ENCODE measurements at regions not wholly inside any gene's neighbourhood (a gene's known extent, or its start where the extent isn't known, plus 50 kb on each side); places are given as distances from the start of the nearest gene placed in this dataset.

DNA sequence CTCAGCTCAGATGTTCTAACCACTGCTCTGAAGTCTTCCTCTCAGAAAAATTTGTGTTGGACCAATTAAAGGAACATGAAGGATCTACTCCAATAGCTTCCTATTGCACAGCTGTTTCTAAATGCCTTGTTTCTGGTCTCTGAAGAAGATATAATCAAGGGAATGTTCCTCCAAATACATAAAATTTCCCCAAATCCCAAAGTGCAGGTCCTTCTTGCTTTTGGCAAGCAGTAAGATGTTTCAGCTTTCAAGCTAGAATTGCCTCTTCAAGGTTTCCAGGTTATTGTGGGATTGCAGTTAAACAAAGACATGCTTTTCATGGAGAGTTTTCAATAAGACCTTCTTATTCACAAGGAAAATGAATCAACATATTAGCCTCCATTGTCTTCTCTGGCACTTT lies 574.5 kb upstream of the SLIT2 start:
- no peaks in the 10 kb centered on the region for H3K9me3 ChIP-seq
- no peak overlapping the region for H3K4me3 ChIP-seq
- no peaks in the 10 kb centered on the region for H3K36me3 ChIP-seq
- intact Hi-C loops (cut with DNase I; ENCODE audit: low total_unique reads) (no loop called here), in situ Hi-C loops (cut with MboI; ENCODE audit: low sequenced_read_pairs in 4 of 4) (no loop called here)
- no peak for TF ChIP-seq POLR2A (IDR thresholded peaks at IDR 0.05)
- TF ChIP-seq, protein P1, sequence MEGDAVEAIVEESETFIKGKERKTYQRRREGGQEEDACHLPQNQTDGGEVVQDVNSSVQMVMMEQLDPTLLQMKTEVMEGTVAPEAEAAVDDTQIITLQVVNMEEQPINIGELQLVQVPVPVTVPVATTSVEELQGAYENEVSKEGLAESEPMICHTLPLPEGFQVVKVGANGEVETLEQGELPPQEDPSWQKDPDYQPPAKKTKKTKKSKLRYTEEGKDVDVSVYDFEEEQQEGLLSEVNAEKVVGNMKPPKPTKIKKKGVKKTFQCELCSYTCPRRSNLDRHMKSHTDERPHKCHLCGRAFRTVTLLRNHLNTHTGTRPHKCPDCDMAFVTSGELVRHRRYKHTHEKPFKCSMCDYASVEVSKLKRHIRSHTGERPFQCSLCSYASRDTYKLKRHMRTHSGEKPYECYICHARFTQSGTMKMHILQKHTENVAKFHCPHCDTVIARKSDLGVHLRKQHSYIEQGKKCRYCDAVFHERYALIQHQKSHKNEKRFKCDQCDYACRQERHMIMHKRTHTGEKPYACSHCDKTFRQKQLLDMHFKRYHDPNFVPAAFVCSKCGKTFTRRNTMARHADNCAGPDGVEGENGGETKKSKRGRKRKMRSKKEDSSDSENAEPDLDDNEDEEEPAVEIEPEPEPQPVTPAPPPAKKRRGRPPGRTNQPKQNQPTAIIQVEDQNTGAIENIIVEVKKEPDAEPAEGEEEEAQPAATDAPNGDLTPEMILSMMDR (IDR thresholded peaks at IDR 0.05 in 4 of 5, conservative IDR thresholded peaks at IDR 0.05 in 1 of 5), result no peak
- H3K27me3 ChIP-seq, result no peaks in the 10 kb centered on the region
- ATAC-seq, result no peak
- DNase-seq, result no peak
- H3K27ac ChIP-seq, result no peak overlapping the region
- no peaks in the 10 kb centered on the region for H3K4me1 ChIP-seq

DNA sequence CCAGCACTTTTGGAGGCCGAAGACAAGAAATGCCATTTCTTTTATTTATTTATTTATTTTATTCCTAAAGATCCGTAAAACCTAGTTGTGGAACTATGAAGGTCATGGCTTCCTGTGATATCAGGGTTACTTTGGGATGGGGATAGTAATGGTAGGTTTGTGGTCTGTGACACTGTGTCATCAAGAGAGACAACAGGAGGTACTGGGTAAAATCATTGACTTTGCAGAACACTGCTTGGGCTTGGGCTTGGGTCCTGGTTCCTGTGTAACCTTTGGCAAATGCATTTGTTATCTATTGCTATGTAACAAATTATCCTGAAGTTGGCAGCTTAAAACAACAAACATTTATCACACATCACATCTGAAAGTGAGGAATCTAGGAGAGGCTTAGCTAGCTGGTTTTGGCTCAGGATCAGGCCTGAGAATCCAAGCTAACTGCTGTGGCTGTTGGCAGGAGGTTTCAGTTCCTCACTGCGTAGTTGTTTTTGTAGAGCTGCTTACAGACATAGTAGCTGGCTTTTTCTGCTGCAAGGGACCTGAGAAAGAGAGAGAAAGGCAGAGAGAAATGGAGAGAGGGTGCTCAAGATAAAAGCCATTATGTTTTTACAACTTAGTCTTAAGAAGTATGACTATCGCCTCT lies 576.4 kb upstream of the SLIT2 start:
- TF ChIP-seq, protein P1 (IDR thresholded peaks at IDR 0.05 in 4 of 5, conservative IDR thresholded peaks at IDR 0.05 in 1 of 5), result no peak
- no peak for TF ChIP-seq POLR2A (IDR thresholded peaks at IDR 0.05)
- ATAC-seq (no peak), DNase-seq (no peak)
- no peaks in the 10 kb centered on the region for H3K9me3 ChIP-seq
- H3K36me3 ChIP-seq, result no peaks in the 10 kb centered on the region
- intact Hi-C loops (cut with DNase I; ENCODE audit: low total_unique reads), result no loop called here
- no peaks in the 10 kb centered on the region for H3K4me1 ChIP-seq
- no peak overlapping the region for H3K27ac ChIP-seq
- H3K4me3 ChIP-seq, result no peak overlapping the region
- H3K27me3 ChIP-seq, result no peaks in the 10 kb centered on the region
- in situ Hi-C loops (cut with MboI; ENCODE audit: low sequenced_read_pairs in 4 of 4), result no loop called here

DNA sequence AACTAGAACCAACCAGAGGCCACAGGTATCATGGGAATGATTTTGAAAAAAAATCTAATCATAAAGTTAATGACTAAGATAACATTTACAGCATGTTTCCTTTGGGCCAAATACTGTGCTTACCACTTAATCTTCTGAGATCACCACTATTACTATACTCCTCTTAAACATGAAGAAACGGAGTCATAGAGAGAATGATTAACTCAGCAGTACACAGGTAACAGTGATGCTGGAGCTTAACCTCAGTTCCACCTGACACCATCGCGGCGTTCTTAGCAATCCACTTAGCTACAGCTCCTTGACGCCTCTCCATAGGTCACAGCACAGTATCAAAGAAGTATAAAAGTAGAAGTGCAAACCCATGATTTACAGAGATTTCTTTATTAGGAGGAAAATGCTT lies 592.6 kb upstream of the SLIT2 start:
- no peaks in the 10 kb centered on the region for H3K4me1 ChIP-seq
- no peak overlapping the region for H3K4me3 ChIP-seq
- ATAC-seq (no peak), DNase-seq (no peak)
- no peaks in the 10 kb centered on the region for H3K9me3 ChIP-seq
- TF ChIP-seq POLR2A (IDR thresholded peaks at IDR 0.05), result no peak
- TF ChIP-seq, protein P1 (IDR thresholded peaks at IDR 0.05 in 4 of 5, conservative IDR thresholded peaks at IDR 0.05 in 1 of 5), result no peak
- no peaks in the 10 kb centered on the region for H3K36me3 ChIP-seq
- H3K27ac ChIP-seq, result no peak overlapping the region
- H3K27me3 ChIP-seq, result no peaks in the 10 kb centered on the region
- in situ Hi-C loops (cut with MboI; ENCODE audit: low sequenced_read_pairs in 4 of 4), result no loop called here
- intact Hi-C loops (cut with DNase I; ENCODE audit: low total_unique reads), result no loop called here

DNA sequence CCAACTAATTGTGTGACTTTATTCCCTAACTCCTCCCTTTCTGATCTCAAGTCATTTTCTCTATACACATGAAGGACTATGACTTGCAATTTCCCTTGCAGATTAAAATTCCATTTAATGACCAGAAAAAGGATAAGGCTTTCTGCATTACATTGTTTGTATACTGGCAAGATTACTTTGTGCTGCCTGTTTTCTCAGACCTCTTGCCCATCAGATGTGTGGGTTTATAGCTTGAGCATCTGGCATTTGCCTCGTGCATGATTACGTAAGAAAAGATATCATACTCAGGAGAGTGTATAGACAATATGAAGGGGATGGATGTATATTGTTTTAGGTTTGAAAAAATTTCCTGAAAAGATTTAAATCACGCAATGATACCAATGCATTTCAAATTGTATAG lies 593.8 kb upstream of the SLIT2 start:
- in situ Hi-C loops (cut with MboI; ENCODE audit: low sequenced_read_pairs in 4 of 4) (no loop called here), intact Hi-C loops (cut with DNase I; ENCODE audit: low total_unique reads) (no loop called here)
- ATAC-seq (no peak), DNase-seq (no peak)
- no peak overlapping the region for H3K4me3 ChIP-seq
- H3K36me3 ChIP-seq, result no peaks in the 10 kb centered on the region
- H3K9me3 ChIP-seq, result no peaks in the 10 kb centered on the region
- TF ChIP-seq, protein P1 (IDR thresholded peaks at IDR 0.05 in 4 of 5, conservative IDR thresholded peaks at IDR 0.05 in 1 of 5), result no peak
- no peak for TF ChIP-seq POLR2A (IDR thresholded peaks at IDR 0.05)
- H3K4me1 ChIP-seq, result no peaks in the 10 kb centered on the region
- no peaks in the 10 kb centered on the region for H3K27me3 ChIP-seq
- H3K27ac ChIP-seq, result no peak overlapping the region

DNA sequence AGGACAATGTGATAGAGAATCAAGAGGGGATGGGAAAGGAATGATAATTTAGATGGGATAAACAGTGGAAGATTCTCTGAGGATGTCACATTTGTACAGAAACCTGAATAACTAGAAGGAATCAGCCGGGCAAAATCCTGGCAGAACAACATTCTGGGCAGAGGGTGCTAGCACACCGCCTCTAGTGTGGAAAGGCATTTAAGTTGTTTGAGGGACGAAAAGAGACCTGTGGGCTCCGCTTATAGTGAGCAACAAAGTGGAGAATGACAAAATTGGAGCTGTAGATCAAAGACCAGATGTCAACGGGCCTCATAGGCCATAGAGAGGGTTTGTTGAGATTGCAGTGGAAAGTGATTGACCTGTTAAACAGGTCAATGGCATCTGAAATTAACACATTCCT lies 596.0 kb upstream of the SLIT2 start:
- Histone ChIP-seq H3K4me1 (no peaks in the 10 kb centered on the region), H3K27me3 (no peaks in the 10 kb centered on the region), H3K4me3 (no peak overlapping the region), H3K36me3 (no peaks in the 10 kb centered on the region), H3K27ac (no peak overlapping the region), H3K9me3 (no peaks in the 10 kb centered on the region)
- DNase-seq (no peak), ATAC-seq (no peak)
- intact Hi-C loops (cut with DNase I; ENCODE audit: low total_unique reads), result no loop called here
- TF ChIP-seq, protein P1 (IDR thresholded peaks at IDR 0.05 in 4 of 5, conservative IDR thresholded peaks at IDR 0.05 in 1 of 5), result no peak
- TF ChIP-seq POLR2A (IDR thresholded peaks at IDR 0.05), result no peak
- in situ Hi-C loops (cut with MboI; ENCODE audit: low sequenced_read_pairs in 4 of 4), result no loop called here

Data from gastrocnemius medialis (tissue), 4 donors.